ENCODE measurements at regions not wholly inside any gene's neighbourhood (a gene's known extent, or its start where the extent isn't known, plus 50 kb on each side); places are given as distances from the start of the nearest gene placed in this dataset.

- Histone ChIP-seq H3F3A (ENCODE audit: insufficient read depth) (no peaks in the 10 kb centered on the region), H3K4me2 (ENCODE audit: unreplicated experiment) (no peak overlapping the region), H3K9me2 (ENCODE audit: insufficient read depth) (no peaks in the 10 kb centered on the region), H3K9ac (no peak overlapping the region), H3K27me3 (replicated peaks; ENCODE audit: insufficient read depth) (no peaks in the 10 kb centered on the region), H3K4me1 (ENCODE audit: insufficient read depth) (no peaks in the 10 kb centered on the region), H3K79me2 (ENCODE audit: insufficient read depth) (no peaks in the 10 kb centered on the region), H3K4me3 (no peak overlapping the region), H3K36me3 (ENCODE audit: low read depth) (no peaks in the 10 kb centered on the region), H2AFZ (no peak overlapping the region), H3K27ac (no peak overlapping the region), H3K9me3 (ENCODE audit: low read depth) (no peaks in the 10 kb centered on the region), H4K20me1 (ENCODE audit: insufficient read depth) (no peaks in the 10 kb centered on the region)
- WGBS, 2 experiments (ENCODE audit: low coverage in 1 of 2, low lambda C conversion rate in 2 of 2, missing lambda C conversion rate in 2 of 2): 60 to 65% methylated on average over 3 of the region's 3 CpGs
- in situ Hi-C loops (cut with MboI): no loop called here
- DNase-seq: no peak
- no peak for TF ChIP-seq EZH2 (IDR thresholded peaks at IDR 0.05; ENCODE audit: insufficient read depth, poor library complexity, severe bottlenecking)
- no peak for TF ChIP-seq EZH2phosphoT487 (IDR thresholded peaks at IDR 0.05; ENCODE audit: insufficient read depth, low read depth)
These were observed 523.2 kb upstream of the GOLIM4 start for GRCh38 chr3:168618827-168619470.

- in situ Hi-C loops (cut with MboI): no loop called here
- TF ChIP-seq EZH2 (IDR thresholded peaks at IDR 0.05; ENCODE audit: insufficient read depth, poor library complexity, severe bottlenecking) (no peak), EZH2phosphoT487 (IDR thresholded peaks at IDR 0.05; ENCODE audit: insufficient read depth, low read depth) (no peak)
- H3K4me1 ChIP-seq (ENCODE audit: insufficient read depth): no peaks in the 10 kb centered on the region
These were observed 521.9 kb upstream of the GOLIM4 start for GRCh38 chr3:168617658-168618057.

GRCh38 chr3:168616915-168617314, 521.2 kb upstream of the GOLIM4 start:
- Histone ChIP-seq H3K27ac (no peak overlapping the region), H3K36me3 (ENCODE audit: low read depth) (no peaks in the 10 kb centered on the region), H3K9me3 (ENCODE audit: low read depth) (no peaks in the 10 kb centered on the region), H4K20me1 (ENCODE audit: insufficient read depth) (no peaks in the 10 kb centered on the region), H3K79me2 (ENCODE audit: insufficient read depth) (no peaks in the 10 kb centered on the region), H3K4me2 (ENCODE audit: unreplicated experiment) (no peak overlapping the region), H3K27me3 (replicated peaks; ENCODE audit: insufficient read depth) (no peaks in the 10 kb centered on the region), H3F3A (ENCODE audit: insufficient read depth) (no peaks in the 10 kb centered on the region), H3K9ac (no peak overlapping the region), H2AFZ (no peak overlapping the region), H3K4me3 (no peak overlapping the region), H3K4me1 (ENCODE audit: insufficient read depth) (no peaks in the 10 kb centered on the region), H3K9me2 (ENCODE audit: insufficient read depth) (no peaks in the 10 kb centered on the region)
- WGBS, 2 experiments (ENCODE audit: low coverage in 1 of 2, low lambda C conversion rate in 2 of 2, missing lambda C conversion rate in 2 of 2): 55 to 64% methylated on average over 3 of the region's 3 CpGs
- in situ Hi-C loops (cut with MboI): no loop called here
- TF ChIP-seq EZH2phosphoT487 (IDR thresholded peaks at IDR 0.05; ENCODE audit: insufficient read depth, low read depth): no peak
- TF ChIP-seq EZH2 (IDR thresholded peaks at IDR 0.05; ENCODE audit: insufficient read depth, poor library complexity, severe bottlenecking): no peak
- no peak for DNase-seq

More at GRCh38 chr3:168617658-168618057, 521.9 kb upstream of the GOLIM4 start:
- Histone ChIP-seq H3K79me2 (ENCODE audit: insufficient read depth) (no peaks in the 10 kb centered on the region), H3K36me3 (ENCODE audit: low read depth) (no peaks in the 10 kb centered on the region), H3K27me3 (replicated peaks; ENCODE audit: insufficient read depth) (no peaks in the 10 kb centered on the region), H3F3A (ENCODE audit: insufficient read depth) (no peaks in the 10 kb centered on the region), H3K9me3 (ENCODE audit: low read depth) (no peaks in the 10 kb centered on the region), H3K4me3 (no peak overlapping the region), H3K27ac (no peak overlapping the region), H3K4me2 (ENCODE audit: unreplicated experiment) (no peak overlapping the region), H4K20me1 (ENCODE audit: insufficient read depth) (no peaks in the 10 kb centered on the region), H3K9me2 (ENCODE audit: insufficient read depth) (no peaks in the 10 kb centered on the region), H3K9ac (no peak overlapping the region), H2AFZ (no peak overlapping the region)
- DNase-seq: no peak

GRCh38 chr3:168615493-168616020, 519.8 kb upstream of the GOLIM4 start:
- Histone ChIP-seq H3K27me3 (replicated peaks; ENCODE audit: insufficient read depth) (no peaks in the 10 kb centered on the region), H3K36me3 (ENCODE audit: low read depth) (no peaks in the 10 kb centered on the region), H3K79me2 (ENCODE audit: insufficient read depth) (no peaks in the 10 kb centered on the region), H2AFZ (no peak overlapping the region), H3K9me2 (ENCODE audit: insufficient read depth) (no peaks in the 10 kb centered on the region), H4K20me1 (ENCODE audit: insufficient read depth) (no peaks in the 10 kb centered on the region), H3K4me2 (ENCODE audit: unreplicated experiment) (no peak overlapping the region), H3K27ac (no peak overlapping the region), H3K4me1 (ENCODE audit: insufficient read depth) (no peaks in the 10 kb centered on the region), H3F3A (ENCODE audit: insufficient read depth) (no peaks in the 10 kb centered on the region), H3K4me3 (no peak overlapping the region), H3K9me3 (ENCODE audit: low read depth) (no peaks in the 10 kb centered on the region), H3K9ac (no peak overlapping the region)
- no peak for TF ChIP-seq EZH2phosphoT487 (IDR thresholded peaks at IDR 0.05; ENCODE audit: insufficient read depth, low read depth)
- TF ChIP-seq EZH2 (IDR thresholded peaks at IDR 0.05; ENCODE audit: insufficient read depth, poor library complexity, severe bottlenecking): no peak
- in situ Hi-C loops (cut with MboI): no loop called here
- 2 to 4% methylated on average over 2 of the region's 2 CpGs for WGBS, 2 experiments (ENCODE audit: low coverage in 1 of 2, low lambda C conversion rate in 2 of 2, missing lambda C conversion rate in 2 of 2)
- no peak for DNase-seq

Measured in GM23248 (cell line).